Left lobe of liver (tissue), 2 donors: ENCODE measurements at regions not wholly inside any gene's neighbourhood (a gene's known extent, or its start where the extent isn't known, plus 50 kb on each side); places are given as distances from the start of the nearest gene placed in this dataset.

ENCODE experiments used
- ATAC-seq: fragments of 200-7000 bp; cut with Tn5 transposase; one replicate; pipeline ENCODE4 v1.9.1; 2020; ENCODE audit warnings: mild to moderate bottlenecking, moderate library complexity
- DNase-seq: peaks from one replicate; pipeline ENCODE4 v3.0.0-alpha.2; 2020; ENCODE audit warnings: low spot score
- donor health status: DM: no; HTN: no; CAD: no; lungs with moderate emphysema.
- donor health status: DM: no; HTN: yes; CAD: no.

DNA sequence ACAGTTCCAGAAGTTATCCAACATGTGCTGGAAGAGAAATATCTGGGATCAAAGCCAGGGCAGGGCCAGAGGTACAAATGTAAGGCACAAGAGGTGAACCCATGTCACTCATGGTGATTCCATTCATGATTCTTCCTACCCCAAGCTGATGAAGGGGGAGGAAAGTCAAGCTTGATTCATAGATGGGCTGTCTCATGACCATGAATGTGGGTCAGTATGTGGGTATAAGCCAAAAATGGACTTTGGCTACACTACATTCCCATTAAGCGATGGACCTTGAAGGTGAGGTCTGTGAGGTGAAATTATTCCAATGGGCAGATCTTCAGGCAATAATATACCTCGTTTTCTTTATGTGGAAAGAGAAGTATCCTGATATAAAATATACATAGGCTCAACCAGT, 217.1 kb downstream of the BTG1 start:
- DNase-seq (no peak), ATAC-seq (no peak)

- ATAC-seq (no peak), DNase-seq (no peak)
Observed at GRCh38 chr12:91926848-91927247, 218.8 kb downstream of the BTG1 start.

DNA sequence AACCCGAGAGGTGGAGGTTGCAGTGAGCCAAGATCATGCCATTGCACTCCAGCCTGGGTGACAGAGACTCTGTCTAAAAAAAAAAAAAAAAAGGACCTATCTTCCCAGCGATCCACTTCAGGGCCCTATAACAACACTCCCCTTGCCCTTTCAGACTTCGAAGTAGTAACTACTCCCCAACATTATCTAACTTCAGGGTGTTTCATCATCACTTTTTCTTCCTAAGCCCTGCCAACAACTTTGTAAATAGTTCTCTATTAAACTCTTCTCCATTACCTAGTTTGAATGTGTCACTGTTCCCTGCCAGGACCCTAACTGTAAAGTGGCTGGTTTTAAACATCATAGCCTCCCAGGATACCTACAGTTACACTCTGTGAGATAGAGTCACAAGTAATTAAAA, 220.8 kb downstream of the BTG1 start:
- peak; percentile 74 for ATAC-seq
- DNase-seq = no peak

DNA sequence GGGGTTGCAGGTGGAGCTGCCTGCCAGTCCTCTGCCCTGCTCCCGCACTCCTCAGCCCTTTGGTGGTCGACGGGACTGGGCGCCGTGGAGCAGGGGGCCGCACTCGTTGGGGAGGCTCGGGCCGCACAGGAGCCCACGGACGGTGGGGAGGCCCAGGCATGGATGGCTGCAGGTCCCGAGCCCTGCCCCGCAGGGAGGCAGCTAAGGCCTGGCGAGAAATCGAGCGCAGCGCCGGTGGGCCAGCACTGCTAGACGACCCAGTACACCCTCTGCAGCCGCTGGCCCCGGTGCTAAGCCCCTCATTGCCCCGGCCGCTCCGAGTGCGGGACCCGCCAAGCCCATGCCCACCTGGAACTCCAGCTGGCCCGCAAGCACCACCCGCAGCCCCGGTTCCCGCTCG, 221.8 kb downstream of the BTG1 start:
- no peak for ATAC-seq

GRCh38 chr12:91922674-91923073, 223.0 kb downstream of the BTG1 start:
- ATAC-seq (peak; percentile 92), DNase-seq (no peak)

More for the DNA sequence above, 221.8 kb downstream of the BTG1 start:
- no peak for DNase-seq

- no peak for ATAC-seq
- no peak for DNase-seq
Observed at GRCh38 chr12:91922139-91922538, 223.5 kb downstream of the BTG1 start.

DNA sequence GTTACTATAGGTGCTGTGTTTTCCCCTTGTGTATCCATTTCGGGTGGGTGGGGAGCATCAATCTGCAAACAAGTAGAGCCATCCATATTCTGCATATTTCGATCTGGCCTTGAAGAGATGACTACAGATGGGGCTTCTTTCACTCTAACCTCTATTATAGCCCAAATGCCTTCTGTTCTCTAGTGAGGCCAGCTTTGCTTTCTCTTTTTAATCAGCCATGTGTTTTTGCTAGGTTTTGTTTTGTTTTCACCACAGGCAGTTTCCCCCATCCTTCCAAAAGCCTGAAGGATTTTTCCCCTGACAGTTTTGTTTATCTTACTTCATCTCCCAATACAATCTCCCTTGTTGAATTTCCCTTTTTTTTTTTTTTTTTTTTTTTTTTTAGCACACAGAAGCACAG, 224.1 kb downstream of the BTG1 start:
- DNase-seq (no peak), ATAC-seq (no peak)

GRCh38 chr12:91920741-91921140, 224.9 kb downstream of the BTG1 start:
- DNase-seq = no peak
- no peak for ATAC-seq

- ATAC-seq (no peak), DNase-seq (no peak)
Observed at GRCh38 chr12:91920276-91920675, 225.4 kb downstream of the BTG1 start.

- DNase-seq = no peak
- ATAC-seq = no peak
Observed at GRCh38 chr12:91918431-91918830, 227.2 kb downstream of the BTG1 start.

GRCh38 chr12:91914701-91915100, 230.9 kb downstream of the BTG1 start:
- DNase-seq (no peak), ATAC-seq (no peak)

GRCh38 chr12:91913651-91914050, 232.0 kb downstream of the BTG1 start:
- no peak for ATAC-seq

DNA sequence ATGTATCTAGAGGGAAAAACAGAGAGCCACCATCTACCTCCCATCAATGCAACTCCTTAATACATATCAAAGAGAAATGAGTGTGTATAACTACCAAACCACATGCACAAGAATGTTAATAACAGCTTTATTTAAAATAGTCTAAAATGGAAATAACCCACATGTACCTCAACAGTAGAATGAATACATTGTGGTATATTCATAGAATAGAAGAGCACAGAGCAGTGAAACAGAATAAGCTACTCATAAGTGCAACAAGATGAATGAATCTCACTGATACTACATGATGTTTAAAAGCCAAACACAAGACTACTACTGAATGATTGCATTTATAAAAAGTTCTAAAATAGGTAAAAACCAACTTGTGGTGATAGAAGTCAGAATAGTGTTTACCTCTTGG, 232.5 kb downstream of the BTG1 start:
- no peak for DNase-seq

More at GRCh38 chr12:91913651-91914050, 232.0 kb downstream of the BTG1 start:
- no peak for DNase-seq

GRCh38 chr12:91912178-91912577, 233.5 kb downstream of the BTG1 start:
- ATAC-seq (no peak), DNase-seq (no peak)

More for the DNA sequence above, 232.5 kb downstream of the BTG1 start:
- ATAC-seq = no peak

DNA sequence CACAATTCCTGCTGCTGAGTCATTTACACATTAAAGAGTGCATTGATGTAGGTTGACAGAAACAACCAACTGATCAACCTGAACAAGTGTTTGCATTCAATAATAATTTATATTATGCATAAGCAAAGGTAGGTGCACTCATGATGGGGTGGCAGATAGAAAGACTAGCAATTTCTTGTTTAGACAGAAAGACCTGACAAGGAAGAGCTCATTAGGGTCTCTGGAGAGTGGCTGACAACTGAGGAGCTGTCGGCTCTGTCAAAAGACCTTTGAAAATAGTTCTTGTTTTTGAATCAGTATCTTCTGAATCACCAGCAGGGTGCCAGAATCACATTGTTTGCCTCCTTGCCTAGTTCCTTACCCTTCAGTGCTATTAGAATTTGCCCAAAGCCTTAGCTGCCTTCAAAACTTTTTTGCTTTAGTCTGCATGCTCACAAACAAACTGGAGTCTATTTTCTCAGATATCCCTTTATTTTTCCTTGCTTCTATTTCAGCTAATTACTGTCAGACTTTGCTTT, 234.7 kb downstream of the BTG1 start:
- DNase-seq (no peak), ATAC-seq (no peak)

- ATAC-seq = no peak
- no peak for DNase-seq
Observed at GRCh38 chr12:91902860-91903683, 242.6 kb downstream of the BTG1 start.

GRCh38 chr12:91901381-91902074, 244.1 kb downstream of the BTG1 start:
- no peak for ATAC-seq
- DNase-seq = no peak

DNA sequence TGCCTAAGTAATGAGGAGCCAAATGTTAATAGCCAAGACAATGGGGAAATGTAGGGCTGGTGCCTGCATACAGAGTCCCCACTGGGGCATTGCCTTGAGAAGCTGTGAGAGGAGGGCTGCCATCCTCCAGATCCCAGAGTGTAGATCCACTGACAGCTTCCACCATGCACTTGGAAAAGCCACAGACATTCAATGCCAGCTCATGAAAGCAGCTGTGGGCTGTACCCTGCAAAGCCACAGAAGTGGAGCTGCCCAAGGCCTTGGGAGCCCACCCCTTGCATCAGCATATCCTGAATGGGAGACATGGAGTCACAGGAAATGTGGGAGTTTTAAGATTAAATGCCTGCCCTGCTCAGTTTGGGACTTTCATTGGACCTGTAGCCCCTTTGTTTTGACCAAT, 244.7 kb downstream of the BTG1 start:
- no peak for DNase-seq
- ATAC-seq = no peak

DNA sequence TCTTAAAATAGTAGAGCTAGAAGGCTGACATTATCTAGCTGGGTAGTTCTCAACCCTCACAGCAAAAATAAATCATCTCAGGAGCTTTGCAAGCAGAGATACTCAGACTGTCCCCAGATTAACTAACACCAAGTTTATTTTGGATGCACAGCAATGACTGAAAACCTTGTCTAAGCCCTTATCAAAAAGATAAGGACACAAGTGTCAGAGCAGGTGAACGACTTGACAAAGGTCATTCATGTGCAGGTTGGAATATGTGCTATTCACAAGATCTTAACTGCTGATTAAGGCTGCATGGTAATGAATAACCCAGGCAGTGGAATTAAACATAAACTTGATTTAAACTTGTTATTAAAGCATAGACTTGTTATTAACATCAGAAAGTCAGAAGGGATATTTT, 246.6 kb downstream of the BTG1 start:
- DNase-seq (no peak), ATAC-seq (peak; percentile 68)

GRCh38 chr12:91897025-91897515, 248.6 kb downstream of the BTG1 start:
- ATAC-seq = no peak

GRCh38 chr12:91896286-91897024, 249.2 kb downstream of the BTG1 start:
- DNase-seq (no peak), ATAC-seq (no peak)

More at GRCh38 chr12:91897025-91897515, 248.6 kb downstream of the BTG1 start:
- no peak for DNase-seq
